ENCODE measurements at regions not wholly inside any gene's neighbourhood (a gene's known extent, or its start where the extent isn't known, plus 50 kb on each side); places are given as distances from the start of the nearest gene placed in this dataset.

DNA sequence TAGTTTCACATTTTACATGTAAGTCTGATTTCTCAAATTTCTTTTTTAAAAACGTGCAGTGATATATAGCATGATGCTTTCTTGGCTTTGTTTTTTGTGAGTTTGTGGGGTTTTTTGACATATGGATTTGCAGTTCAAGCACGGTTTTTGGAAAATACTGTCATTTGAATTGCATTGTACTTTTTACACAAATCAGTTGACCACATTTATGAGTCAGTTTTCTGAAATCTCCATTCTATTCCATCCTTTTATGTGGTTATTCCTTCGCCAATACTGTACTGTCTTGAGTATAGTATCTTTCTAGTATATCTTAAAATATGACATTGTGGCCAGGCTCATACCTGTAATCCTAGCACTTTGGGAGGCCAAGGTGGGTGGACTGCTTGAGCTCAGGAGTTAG lies 890.0 kb upstream of the CITED2 start:
- TF ChIP-seq, protein P1, sequence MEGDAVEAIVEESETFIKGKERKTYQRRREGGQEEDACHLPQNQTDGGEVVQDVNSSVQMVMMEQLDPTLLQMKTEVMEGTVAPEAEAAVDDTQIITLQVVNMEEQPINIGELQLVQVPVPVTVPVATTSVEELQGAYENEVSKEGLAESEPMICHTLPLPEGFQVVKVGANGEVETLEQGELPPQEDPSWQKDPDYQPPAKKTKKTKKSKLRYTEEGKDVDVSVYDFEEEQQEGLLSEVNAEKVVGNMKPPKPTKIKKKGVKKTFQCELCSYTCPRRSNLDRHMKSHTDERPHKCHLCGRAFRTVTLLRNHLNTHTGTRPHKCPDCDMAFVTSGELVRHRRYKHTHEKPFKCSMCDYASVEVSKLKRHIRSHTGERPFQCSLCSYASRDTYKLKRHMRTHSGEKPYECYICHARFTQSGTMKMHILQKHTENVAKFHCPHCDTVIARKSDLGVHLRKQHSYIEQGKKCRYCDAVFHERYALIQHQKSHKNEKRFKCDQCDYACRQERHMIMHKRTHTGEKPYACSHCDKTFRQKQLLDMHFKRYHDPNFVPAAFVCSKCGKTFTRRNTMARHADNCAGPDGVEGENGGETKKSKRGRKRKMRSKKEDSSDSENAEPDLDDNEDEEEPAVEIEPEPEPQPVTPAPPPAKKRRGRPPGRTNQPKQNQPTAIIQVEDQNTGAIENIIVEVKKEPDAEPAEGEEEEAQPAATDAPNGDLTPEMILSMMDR (IDR thresholded peaks at IDR 0.05), result no peak
- TF ChIP-seq POLR2A (IDR thresholded peaks at IDR 0.05), result no peak
